ENCODE measurements at regions not wholly inside any gene's neighbourhood (a gene's known extent, or its start where the extent isn't known, plus 50 kb on each side); places are given as distances from the start of the nearest gene placed in this dataset.

DNA sequence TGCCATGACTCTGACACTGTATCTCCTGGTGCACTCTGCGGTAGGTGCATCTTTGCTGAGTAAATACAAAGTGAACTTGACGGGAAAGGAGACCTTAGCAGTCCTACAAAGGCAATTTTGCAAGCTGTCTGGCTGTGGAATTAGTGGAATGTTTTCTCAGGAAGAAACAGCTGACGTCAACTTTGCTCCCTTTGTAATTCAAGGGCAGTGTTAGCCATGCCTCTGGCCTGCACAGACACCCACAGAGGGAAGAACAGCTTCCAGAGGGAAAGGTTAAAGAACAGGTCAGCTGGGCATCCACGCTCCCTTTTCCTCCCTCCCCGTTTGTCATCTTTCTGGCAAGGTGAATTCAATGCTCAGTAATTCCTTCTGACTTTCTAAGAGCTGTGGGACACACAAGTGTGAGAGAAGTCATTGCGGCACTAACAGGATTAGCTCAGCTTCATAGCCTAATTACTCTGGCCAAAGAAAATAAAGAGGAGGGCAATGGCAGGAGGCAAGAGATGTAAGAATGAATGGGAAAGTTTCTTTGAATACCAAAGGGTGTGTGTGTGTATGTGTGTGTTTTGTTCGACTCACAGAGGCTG lies 476.9 kb upstream of the GOT2 start (continued):
- no peak for TF ChIP-seq PAF1 (CRISPR knock-in tag; IDR thresholded peaks at IDR 0.05)
- no peak for TF ChIP-seq ZKSCAN1 (IDR thresholded peaks at IDR 0.05; ENCODE audit: low read length)
- no peak for TF ChIP-seq ZNF180 (CRISPR knock-in tag; IDR thresholded peaks at IDR 0.05; ENCODE audit: borderline replicate concordance, low read depth)
- no peak for TF ChIP-seq ARHGAP35 (CRISPR knock-in tag; IDR thresholded peaks at IDR 0.05; ENCODE audit: borderline replicate concordance)
- TF ChIP-seq, protein P1, sequence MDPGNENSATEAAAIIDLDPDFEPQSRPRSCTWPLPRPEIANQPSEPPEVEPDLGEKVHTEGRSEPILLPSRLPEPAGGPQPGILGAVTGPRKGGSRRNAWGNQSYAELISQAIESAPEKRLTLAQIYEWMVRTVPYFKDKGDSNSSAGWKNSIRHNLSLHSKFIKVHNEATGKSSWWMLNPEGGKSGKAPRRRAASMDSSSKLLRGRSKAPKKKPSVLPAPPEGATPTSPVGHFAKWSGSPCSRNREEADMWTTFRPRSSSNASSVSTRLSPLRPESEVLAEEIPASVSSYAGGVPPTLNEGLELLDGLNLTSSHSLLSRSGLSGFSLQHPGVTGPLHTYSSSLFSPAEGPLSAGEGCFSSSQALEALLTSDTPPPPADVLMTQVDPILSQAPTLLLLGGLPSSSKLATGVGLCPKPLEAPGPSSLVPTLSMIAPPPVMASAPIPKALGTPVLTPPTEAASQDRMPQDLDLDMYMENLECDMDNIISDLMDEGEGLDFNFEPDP (CRISPR knock-in tag; conservative IDR thresholded peaks at IDR 0.05), result no peak
- no peak for TF ChIP-seq ZNF10 (CRISPR knock-in tag; IDR thresholded peaks at IDR 0.05; ENCODE audit: borderline replicate concordance, low read depth)
- TF ChIP-seq ELF3 (CRISPR knock-in tag; IDR thresholded peaks at IDR 0.05), result peak; percentile 76
- TF ChIP-seq SNRNP70 (IDR thresholded peaks at IDR 0.05; ENCODE audit: low read depth, low read length), result no peak
- no peak for TF ChIP-seq ZNF34 (CRISPR knock-in tag; IDR thresholded peaks at IDR 0.05; ENCODE audit: borderline replicate concordance)
- no peak for TF ChIP-seq TEAD2 (CRISPR knock-in tag; IDR thresholded peaks at IDR 0.05)
- no peak for TF ChIP-seq HCFC1 (IDR thresholded peaks at IDR 0.05; ENCODE audit: low read depth, low read length)
- TF ChIP-seq NFE2L2 (IDR thresholded peaks at IDR 0.05; ENCODE audit: low read length), result no peak
- TF ChIP-seq KDM2A (CRISPR knock-in tag; IDR thresholded peaks at IDR 0.05; ENCODE audit: borderline replicate concordance, low read depth), result no peak; the same call in 1 of the 2 replicates
- no peak for TF ChIP-seq SYNCRIP (IDR thresholded peaks at IDR 0.05; ENCODE audit: insufficient read depth, low read depth, low read length)
- TF ChIP-seq NAIF1 (CRISPR knock-in tag; IDR thresholded peaks at IDR 0.05; ENCODE audit: borderline replicate concordance), result no peak
- no peak for TF ChIP-seq RFX1 (IDR thresholded peaks at IDR 0.05)
- TF ChIP-seq, protein P2, sequence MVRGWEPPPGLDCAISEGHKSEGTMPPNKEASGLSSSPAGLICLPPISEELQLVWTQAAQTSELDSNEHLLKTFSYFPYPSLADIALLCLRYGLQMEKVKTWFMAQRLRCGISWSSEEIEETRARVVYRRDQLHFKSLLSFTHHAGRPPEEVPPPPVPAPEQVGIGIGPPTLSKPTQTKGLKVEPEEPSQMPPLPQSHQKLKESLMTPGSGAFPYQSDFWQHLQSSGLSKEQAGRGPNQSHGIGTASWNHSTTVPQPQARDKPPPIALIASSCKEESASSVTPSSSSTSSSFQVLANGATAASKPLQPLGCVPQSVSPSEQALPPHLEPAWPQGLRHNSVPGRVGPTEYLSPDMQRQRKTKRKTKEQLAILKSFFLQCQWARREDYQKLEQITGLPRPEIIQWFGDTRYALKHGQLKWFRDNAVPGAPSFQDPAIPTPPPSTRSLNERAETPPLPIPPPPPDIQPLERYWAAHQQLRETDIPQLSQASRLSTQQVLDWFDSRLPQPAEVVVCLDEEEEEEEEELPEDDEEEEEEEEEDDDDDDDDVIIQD (CRISPR knock-in tag; IDR thresholded peaks at IDR 0.05; ENCODE audit: low read depth), result 0 out of 2 replicates have a peak, but pooled peaks have one; percentile 35
- TF ChIP-seq ZIK1 (CRISPR knock-in tag; IDR thresholded peaks at IDR 0.05; ENCODE audit: borderline replicate concordance, low read depth), result no peak
- no peak for TF ChIP-seq RNF2 (conservative IDR thresholded peaks at IDR 0.05; ENCODE audit: low read depth)
- TF ChIP-seq ZFP41 (CRISPR knock-in tag; IDR thresholded peaks at IDR 0.05; ENCODE audit: borderline replicate concordance), result no peak
- TF ChIP-seq NCOA2 (CRISPR knock-in tag; IDR thresholded peaks at IDR 0.05), result peak; percentile 77
- no peak for TF ChIP-seq HNRNPH1 (optimal IDR thresholded peaks at IDR 0.05; ENCODE audit: low read depth, low read length)
- TF ChIP-seq NCOA1 (CRISPR knock-in tag; IDR thresholded peaks at IDR 0.05), result no peak
- TF ChIP-seq MIER3 (CRISPR knock-in tag; IDR thresholded peaks at IDR 0.05; ENCODE audit: borderline replicate concordance), result 0 out of 2 replicates have a peak, but pooled peaks have one; percentile 62
- no peak for TF ChIP-seq ZBTB20 (CRISPR knock-in tag; IDR thresholded peaks at IDR 0.05; ENCODE audit: borderline replicate concordance, low read depth)
- TF ChIP-seq CEBPB (IDR thresholded peaks at IDR 0.05; ENCODE audit: borderline replicate concordance, low read depth, low read length), result peak; percentile 61; the same call in 1 of the 2 replicates

All from HepG2 (cell line).